Mesenchymal stem cell (in vitro differentiated cells and primary cell): ENCODE measurements at regions not wholly inside any gene's neighbourhood (a gene's known extent, or its start where the extent isn't known, plus 50 kb on each side); places are given as distances from the start of the nearest gene placed in this dataset.

ENCODE experiments used
- DNase-seq: peaks from one replicate; pipeline ENCODE4 v3.0.0-alpha.2; 2013
- H2AFZ ChIP-seq: one replicate; pipeline ENCODE4 v1.6.1; 2013; ENCODE audit warnings: low read depth, mild to moderate bottlenecking, control low read depth, inconsistent platforms, low read length, moderate library complexity
- H2AK5ac ChIP-seq: 2 replicates; pipeline ENCODE4 v1.6.1; 2013; ENCODE audit warnings: low read length, moderate library complexity, mild to moderate bottlenecking, inconsistent platforms; ENCODE audit not compliant: severe bottlenecking
- H2BK120ac ChIP-seq: one replicate; pipeline ENCODE4 v1.6.1; 2013; ENCODE audit warnings: low read depth, mild to moderate bottlenecking, inconsistent platforms, low read length, moderate library complexity
- H2BK12ac ChIP-seq, 2 experiments: one replicate each; pipeline ENCODE4 v1.6.1; 2013; ENCODE audit warnings: inconsistent platforms in 2 of 2, low read length in 2 of 2, mild to moderate bottlenecking in 2 of 2, moderate library complexity in 2 of 2, control low read depth in 1 of 2
- H2BK15ac ChIP-seq: one replicate; pipeline ENCODE4 v1.6.1; 2013; ENCODE audit warnings: mild to moderate bottlenecking, low read depth, inconsistent platforms; ENCODE audit not compliant: poor library complexity, severe bottlenecking
- H2BK5ac ChIP-seq: 2 replicates; pipeline ENCODE4 v1.6.1; 2013; ENCODE audit warnings: low read depth, mild to moderate bottlenecking, low read length, control low read depth, inconsistent platforms; ENCODE audit not compliant: poor library complexity, severe bottlenecking
- H3K14ac ChIP-seq, 2 experiments: one replicate each; pipeline ENCODE4 v1.6.1; 2013; ENCODE audit warnings: inconsistent platforms in 2 of 2, low read length in 2 of 2, control low read depth in 1 of 2, mild to moderate bottlenecking in 1 of 2, moderate library complexity in 1 of 2
- H3K18ac ChIP-seq, 2 experiments: one replicate each; pipeline ENCODE4 v1.6.1; 2013; ENCODE audit warnings: inconsistent platforms in 2 of 2, low read length in 2 of 2, control low read depth in 1 of 2, low read depth in 1 of 2, mild to moderate bottlenecking in 1 of 2
- H3K23ac ChIP-seq, 2 experiments: one replicate each; pipeline ENCODE4 v1.6.1; 2013; ENCODE audit warnings: inconsistent platforms in 2 of 2, low read length in 2 of 2, mild to moderate bottlenecking in 2 of 2, moderate library complexity in 2 of 2, control low read depth in 1 of 2
- H3K27ac ChIP-seq: 2 replicates; pipeline ENCODE4 v1.5.1; 2013; ENCODE audit warnings: mild to moderate bottlenecking, moderate library complexity, low read length, control low read depth, inconsistent platforms; ENCODE audit not compliant: poor library complexity, severe bottlenecking
- H3K27me3 ChIP-seq, 2 experiments: 2 replicates each; pipeline versions ENCODE4 v1.6.1 to v1.7.0; 2013; ENCODE audit warnings: low read length in 2 of 2, mild to moderate bottlenecking in 2 of 2, moderate library complexity in 2 of 2, control low read depth in 1 of 2, inconsistent platforms in 1 of 2; ENCODE audit not compliant: control insufficient read depth in 1 of 2, insufficient read depth in 1 of 2
- H3K36me3 ChIP-seq, 2 experiments: 2 replicates each; pipeline versions ENCODE4 v1.6.1 to v1.7.0; 2013; ENCODE audit warnings: low read length in 2 of 2, control low read depth in 1 of 2, inconsistent platforms in 1 of 2, low read depth in 1 of 2, mild to moderate bottlenecking in 1 of 2; ENCODE audit not compliant: insufficient read depth in 2 of 2, control insufficient read depth in 1 of 2
- H3K4ac ChIP-seq, 2 experiments: one replicate each; pipeline ENCODE4 v1.6.1; 2013; ENCODE audit warnings: inconsistent platforms in 2 of 2, low read length in 2 of 2, mild to moderate bottlenecking in 2 of 2, moderate library complexity in 2 of 2, control low read depth in 1 of 2, low read depth in 1 of 2
- H3K4me1 ChIP-seq: 2 replicates; pipeline ENCODE4 v1.6.1; 2013; ENCODE audit warnings: low read depth, low read length, control low read depth; ENCODE audit not compliant: control insufficient read depth, insufficient read depth
- H3K4me2 ChIP-seq: 2 replicates; pipeline ENCODE4 v1.6.1; 2013; ENCODE audit warnings: low read length, mild to moderate bottlenecking, inconsistent platforms; ENCODE audit not compliant: poor library complexity, severe bottlenecking
- H3K4me3 ChIP-seq, 2 experiments: 2 replicates each; pipeline versions ENCODE4 v1.5.1 to v1.7.0; 2013; ENCODE audit warnings: low read length in 2 of 2, mild to moderate bottlenecking in 2 of 2, control low read depth in 1 of 2, low read depth in 1 of 2; ENCODE audit not compliant: insufficient read depth in 1 of 2
- H3K79me1 ChIP-seq: replicated peaks from 2 replicates; pipeline ENCODE4 v1.6.1; 2013; ENCODE audit warnings: mild to moderate bottlenecking, control low read depth, low read length, inconsistent platforms; ENCODE audit not compliant: poor library complexity, severe bottlenecking
- H3K9ac ChIP-seq: 2 replicates; pipeline ENCODE4 v1.7.0; 2013; ENCODE audit warnings: mild to moderate bottlenecking, low read length, moderate library complexity
- H3K9me3 ChIP-seq: 2 replicates; pipeline ENCODE4 v1.7.0; 2013; ENCODE audit warnings: mild to moderate bottlenecking, low read length; ENCODE audit not compliant: control insufficient read depth
- H4K8ac ChIP-seq: one replicate; pipeline ENCODE4 v1.6.1; 2013; ENCODE audit warnings: inconsistent platforms, mild to moderate bottlenecking, low read length, moderate library complexity
- H4K91ac ChIP-seq: one replicate; pipeline ENCODE4 v1.6.1; 2013; ENCODE audit warnings: mild to moderate bottlenecking, low read length, inconsistent platforms
- WGBS: methylation state at CpG from one replicate; pipeline ENCODE4 v1.1.7; 2013; ENCODE audit warnings: mixed read lengths; 5-methylcytosine and 5-hydroxymethylcytosine counted together

- 40% methylated on average over 7 of the region's 7 CpGs for WGBS
- Histone ChIP-seq H3K36me3 (no peaks in the 10 kb centered on the region), H2BK120ac (no peak overlapping the region), H2BK12ac (peak overlapping the region in 1 of 2 experiments; percentile 1), H3K9ac (peak overlapping the region; percentile 3), H3K27me3 (no peaks in the 10 kb centered on the region), H4K8ac (no peak overlapping the region), H3K79me1 (no peaks in the 10 kb centered on the region), H2AK5ac (peak overlapping the region; percentile 61), H3K27ac (peak overlapping the region; percentile 39), H2BK15ac (no peak overlapping the region), H3K23ac (peak overlapping the region in 1 of 2 experiments; percentile 20), H3K4me3 (no peak overlapping the region), H2AFZ (no peak overlapping the region), H3K9me3 (no peaks in the 10 kb centered on the region), H3K4me1 (peaks cover 18% of the 10 kb centered on the region), H3K18ac (peak overlapping the region in 1 of 2 experiments; percentile 89), H4K91ac (no peak overlapping the region), H3K14ac (peak overlapping the region in 1 of 2 experiments; percentile 32), H2BK5ac (no peak overlapping the region), H3K4me2 (no peak overlapping the region), H3K4ac (peak overlapping the region in 1 of 2 experiments; percentile 64)
- peak; percentile 81 for DNase-seq
Measured at GRCh38 chr15:88982304-88982945, 69.2 kb upstream of the MFGE8 start.

GRCh38 chr15:88982946-88983342 lies 69.8 kb upstream of the MFGE8 start:
- Histone ChIP-seq H3K4me3 (no peak overlapping the region), H3K9me3 (no peaks in the 10 kb centered on the region), H3K36me3 (no peaks in the 10 kb centered on the region), H2BK5ac (no peak overlapping the region), H3K14ac (no peak overlapping the region), H4K8ac (no peak overlapping the region), H3K4me1 (peaks cover 20% of the 10 kb centered on the region), H2AK5ac (peak overlapping the region; percentile 81), H3K4ac (no peak overlapping the region), H4K91ac (no peak overlapping the region), H2BK120ac (no peak overlapping the region), H3K4me2 (no peak overlapping the region), H3K18ac (no peak overlapping the region), H3K23ac (no peak overlapping the region), H2AFZ (no peak overlapping the region), H2BK15ac (no peak overlapping the region), H3K9ac (no peak overlapping the region), H2BK12ac (no peak overlapping the region), H3K27me3 (no peaks in the 10 kb centered on the region), H3K27ac (peak overlapping the region; percentile 39), H3K79me1 (no peaks in the 10 kb centered on the region)
- no peak for DNase-seq
- WGBS = 74% methylated on average over 1 of the region's 2 CpGs

- H2AFZ ChIP-seq = no peak overlapping the region
- H3K14ac ChIP-seq = no peak overlapping the region
- peaks cover 21% of the 10 kb centered on the region for H3K4me1 ChIP-seq
- H3K4me2 ChIP-seq = no peak overlapping the region
- no peaks in the 10 kb centered on the region for H3K9me3 ChIP-seq
- H2BK120ac ChIP-seq = no peak overlapping the region
- H2BK12ac ChIP-seq = no peak overlapping the region
- no peaks in the 10 kb centered on the region for H3K36me3 ChIP-seq
- no peak overlapping the region for H2AK5ac ChIP-seq
- H2BK15ac ChIP-seq = no peak overlapping the region
- H3K27ac ChIP-seq = no peak overlapping the region
- no peak overlapping the region for H3K23ac ChIP-seq
- no peak overlapping the region for H3K4me3 ChIP-seq
- H4K91ac ChIP-seq = peak overlapping the region; percentile 65
- H4K8ac ChIP-seq = no peak overlapping the region
- H3K4ac ChIP-seq = no peak overlapping the region
- H3K27me3 ChIP-seq = no peaks in the 10 kb centered on the region
- H3K79me1 ChIP-seq = no peaks in the 10 kb centered on the region
- no peak overlapping the region for H3K9ac ChIP-seq
- DNase-seq = no peak
- H2BK5ac ChIP-seq = no peak overlapping the region
- WGBS = 98% methylated on average over 6 of the region's 9 CpGs
- no peak overlapping the region for H3K18ac ChIP-seq
Measured at GRCh38 chr15:88983861-88984429, 70.8 kb upstream of the MFGE8 start.

GRCh38 chr15:88985547-88986393 lies 72.6 kb upstream of the MFGE8 start:
- H4K91ac ChIP-seq = no peak overlapping the region
- no peak overlapping the region for H3K4me3 ChIP-seq
- H2AK5ac ChIP-seq = no peak overlapping the region
- WGBS = 64% methylated on average over 10 of the region's 14 CpGs
- no peaks in the 10 kb centered on the region for H3K36me3 ChIP-seq
- H2AFZ ChIP-seq = no peak overlapping the region
- DNase-seq = no peak
- H3K27ac ChIP-seq = no peak overlapping the region
- no peaks in the 10 kb centered on the region for H3K9me3 ChIP-seq
- H4K8ac ChIP-seq = no peak overlapping the region
- no peak overlapping the region for H3K18ac ChIP-seq
- H3K23ac ChIP-seq = no peak overlapping the region
- H3K4me1 ChIP-seq = peaks cover 27% of the 10 kb centered on the region
- H3K79me1 ChIP-seq = no peaks in the 10 kb centered on the region
- no peak overlapping the region for H3K9ac ChIP-seq
- no peak overlapping the region for H2BK5ac ChIP-seq
- H2BK15ac ChIP-seq = no peak overlapping the region
- H3K4me2 ChIP-seq = no peak overlapping the region
- H2BK120ac ChIP-seq = no peak overlapping the region
- no peak overlapping the region for H3K14ac ChIP-seq
- H3K4ac ChIP-seq = no peak overlapping the region
- no peak overlapping the region for H2BK12ac ChIP-seq
- no peaks in the 10 kb centered on the region for H3K27me3 ChIP-seq
